Suprapubic skin (tissue), 4 donors: ENCODE measurements at regions not wholly inside any gene's neighbourhood (a gene's known extent, or its start where the extent isn't known, plus 50 kb on each side); places are given as distances from the start of the nearest gene placed in this dataset.

Source experiments
- DNase-seq, 2 donors: peaks; one replicate each; pipeline ENCODE4 v3.0.0-alpha.2; 2019; ENCODE audit warnings: low spot score in 2 of 2
- H3K27ac ChIP-seq: fragments of 200-600 bp; sonication (generic); one replicate; pipeline ENCODE4 v1.5.1; 2019
- H3K27me3 ChIP-seq: fragments of 200-600 bp; sonication (generic); one replicate; pipeline ENCODE4 v1.5.1; 2019
- H3K36me3 ChIP-seq: fragments of 200-600 bp; sonication (generic); one replicate; pipeline ENCODE4 v1.5.1; 2019
- H3K4me1 ChIP-seq: fragments of 200-600 bp; sonication (generic); one replicate; pipeline ENCODE4 v1.5.1; 2019
- H3K4me3 ChIP-seq: fragments of 200-600 bp; sonication (generic); one replicate; pipeline ENCODE4 v1.5.1; 2019; ENCODE audit warnings: mild to moderate bottlenecking
- H3K9me3 ChIP-seq: fragments of 200-600 bp; sonication (generic); one replicate; pipeline ENCODE4 v1.5.1; 2019
- EP300 ChIP-seq: sonication (generic); formaldehyde crosslinking; IDR thresholded peaks from one replicate; pipeline ENCODE4 v1.6.1; 2017; ENCODE audit warnings: antibody characterized with exemption
- POLR2A ChIP-seq, 2 donors: fragments of 450-650 bp; IDR thresholded peaks; one replicate each; pipeline ENCODE4 v1.6.1; 2017; ENCODE audit warnings: antibody characterized with exemption in 2 of 2, mild to moderate bottlenecking in 2 of 2, moderate library complexity in 2 of 2
- POLR2AphosphoS5 ChIP-seq, 3 donors: sonication (generic); formaldehyde crosslinking; IDR thresholded peaks; one replicate each; pipeline ENCODE4 v1.6.1; 2017; ENCODE audit warnings: antibody characterized with exemption in 3 of 3
- WGBS: methylation state at CpG from one replicate; pipeline ENCODE4 v1.1.5; 2018; 5-methylcytosine and 5-hydroxymethylcytosine counted together
- TF ChIP-seq, protein P1 (sequence below), 2 donors: fragments of 200-600 bp in 1 of 2; fragments of 450-650 bp in 1 of 2; sonication (generic) in 1 of 2; IDR thresholded peaks; one replicate each; pipeline ENCODE4 v1.5.1; 2016 to 2019; ENCODE audit warnings: antibody characterized with exemption in 2 of 2, mild to moderate bottlenecking in 1 of 2, moderate library complexity in 1 of 2

DNA sequence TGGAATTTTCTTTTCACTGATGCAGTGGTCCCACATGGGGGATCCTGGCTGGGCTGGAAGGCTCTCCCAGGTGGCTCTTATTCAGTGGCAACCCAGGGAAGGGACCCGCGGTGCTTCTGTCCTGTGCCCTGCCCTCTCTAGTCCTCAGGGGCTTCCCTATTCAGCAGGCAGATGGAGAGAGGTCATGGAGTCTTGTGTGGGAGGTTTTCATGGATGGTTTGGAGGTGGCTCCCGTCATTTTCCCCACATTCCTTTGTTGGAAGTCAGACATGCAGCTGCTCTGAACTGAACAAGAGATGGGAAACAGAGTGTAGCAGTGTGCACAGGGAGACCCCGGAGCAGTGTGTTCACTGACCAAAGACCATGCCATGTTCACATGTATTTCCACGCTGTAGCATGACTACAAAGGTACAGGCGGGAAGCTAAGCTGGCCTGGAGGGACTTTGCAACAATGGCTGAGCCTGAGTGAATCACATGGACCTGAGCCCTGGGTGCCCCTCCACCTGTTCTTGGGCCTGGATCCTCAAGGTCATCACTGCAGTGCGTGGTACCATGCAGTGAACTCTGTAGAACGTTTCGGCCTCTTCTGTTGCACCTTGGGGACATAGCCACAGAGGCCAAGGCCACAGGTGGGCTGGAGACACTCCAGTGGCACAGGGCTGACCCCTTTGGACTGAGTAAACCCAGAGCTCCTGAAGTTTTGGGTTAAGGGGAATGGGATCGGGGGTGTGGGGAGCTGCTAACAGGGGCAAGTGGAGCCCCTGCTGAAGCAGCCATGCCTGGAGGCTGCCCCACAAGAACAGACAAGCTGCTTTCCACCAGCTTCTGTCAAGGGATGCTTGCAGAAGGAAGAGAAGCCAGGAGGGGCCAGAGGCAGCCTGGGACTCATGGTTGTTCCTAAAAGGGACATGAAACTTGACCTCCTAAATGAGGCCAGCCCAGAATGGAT lies 123.0 kb downstream of the ASB7 start:
- no peaks in the 10 kb centered on the region for H3K9me3 ChIP-seq
- no peak overlapping the region for H3K4me3 ChIP-seq
- H3K27ac ChIP-seq = no peak overlapping the region
- H3K27me3 ChIP-seq = peaks cover 4% of the 10 kb centered on the region
- TF ChIP-seq POLR2AphosphoS5 (IDR thresholded peaks at IDR 0.05) = no peak
- no peak for TF ChIP-seq EP300
- H3K4me1 ChIP-seq = peaks cover 27% of the 10 kb centered on the region
- 71% methylated on average over 5 of the region's 10 CpGs for WGBS
- peak in 1 of 2 donors; percentile 48 for DNase-seq
- H3K36me3 ChIP-seq = no peaks in the 10 kb centered on the region

DNA sequence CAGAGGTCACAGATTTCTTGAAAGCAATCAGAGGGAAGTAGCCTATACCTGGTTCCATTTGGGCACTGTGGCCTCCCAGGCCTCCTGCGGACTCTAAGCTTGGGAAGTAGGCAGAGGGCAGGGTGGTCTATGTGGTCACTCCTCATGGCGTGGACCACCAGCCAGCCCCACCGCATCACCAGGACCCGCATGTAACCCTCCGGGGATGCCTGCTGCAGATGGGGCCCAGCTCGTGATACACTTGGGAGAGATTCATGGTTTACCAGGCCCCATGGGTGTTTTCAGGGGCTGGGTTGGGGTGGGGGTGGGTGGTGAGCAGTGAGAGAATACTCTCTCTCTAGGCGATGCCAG lies 123.7 kb downstream of the ASB7 start:
- no peak for TF ChIP-seq EP300
- TF ChIP-seq, protein P1, sequence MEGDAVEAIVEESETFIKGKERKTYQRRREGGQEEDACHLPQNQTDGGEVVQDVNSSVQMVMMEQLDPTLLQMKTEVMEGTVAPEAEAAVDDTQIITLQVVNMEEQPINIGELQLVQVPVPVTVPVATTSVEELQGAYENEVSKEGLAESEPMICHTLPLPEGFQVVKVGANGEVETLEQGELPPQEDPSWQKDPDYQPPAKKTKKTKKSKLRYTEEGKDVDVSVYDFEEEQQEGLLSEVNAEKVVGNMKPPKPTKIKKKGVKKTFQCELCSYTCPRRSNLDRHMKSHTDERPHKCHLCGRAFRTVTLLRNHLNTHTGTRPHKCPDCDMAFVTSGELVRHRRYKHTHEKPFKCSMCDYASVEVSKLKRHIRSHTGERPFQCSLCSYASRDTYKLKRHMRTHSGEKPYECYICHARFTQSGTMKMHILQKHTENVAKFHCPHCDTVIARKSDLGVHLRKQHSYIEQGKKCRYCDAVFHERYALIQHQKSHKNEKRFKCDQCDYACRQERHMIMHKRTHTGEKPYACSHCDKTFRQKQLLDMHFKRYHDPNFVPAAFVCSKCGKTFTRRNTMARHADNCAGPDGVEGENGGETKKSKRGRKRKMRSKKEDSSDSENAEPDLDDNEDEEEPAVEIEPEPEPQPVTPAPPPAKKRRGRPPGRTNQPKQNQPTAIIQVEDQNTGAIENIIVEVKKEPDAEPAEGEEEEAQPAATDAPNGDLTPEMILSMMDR (IDR thresholded peaks at IDR 0.05) = no peak
- DNase-seq = no peak
- 95% methylated on average over 4 of the region's 7 CpGs for WGBS
- Histone ChIP-seq H3K27me3 (no peaks in the 10 kb centered on the region), H3K4me1 (peaks cover 20% of the 10 kb centered on the region), H3K27ac (no peak overlapping the region), H3K36me3 (no peaks in the 10 kb centered on the region), H3K9me3 (no peaks in the 10 kb centered on the region), H3K4me3 (no peak overlapping the region)

DNA sequence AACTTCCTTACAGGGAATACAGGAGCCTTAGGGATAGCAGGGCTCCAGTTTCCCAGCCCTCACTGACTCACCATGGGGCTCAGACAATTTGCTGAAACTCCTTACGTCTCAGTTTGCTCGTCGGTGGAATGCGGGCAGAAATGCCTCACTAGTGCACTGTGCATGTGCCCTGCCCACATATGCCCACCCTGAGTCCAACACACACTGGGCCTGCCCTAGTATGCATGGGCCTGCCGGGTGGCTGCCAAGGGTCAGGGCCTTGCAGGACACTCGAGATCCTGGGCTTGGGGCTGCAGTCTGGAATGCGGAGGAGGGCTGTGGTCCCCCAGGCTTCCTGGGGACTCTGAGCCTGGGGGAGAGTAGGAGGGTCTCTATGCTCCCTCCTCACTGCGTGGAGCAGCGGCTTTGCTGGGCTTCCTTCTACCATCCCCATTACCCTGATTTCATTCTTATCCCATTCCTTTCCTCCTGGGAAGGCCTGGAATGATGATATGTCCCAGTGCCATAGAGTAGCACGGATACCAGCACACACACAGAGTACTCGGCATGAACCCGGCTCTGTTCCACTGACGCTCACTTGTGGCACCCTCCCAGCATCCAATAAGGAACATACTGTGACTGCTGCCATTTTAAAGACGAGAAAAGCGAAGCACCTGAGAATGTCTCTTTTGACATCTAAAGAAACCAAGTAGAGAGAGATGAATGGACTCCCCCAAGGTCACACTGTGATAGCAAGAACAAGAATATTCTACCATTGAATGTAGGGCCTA lies 124.2 kb downstream of the ASB7 start:
- no peaks in the 10 kb centered on the region for H3K36me3 ChIP-seq
- no peak overlapping the region for H3K4me3 ChIP-seq
- WGBS = 99% methylated on average over 8 of the region's 15 CpGs
- peak in 1 of 2 donors; percentile 46 for DNase-seq
- H3K4me1 ChIP-seq = peaks cover 15% of the 10 kb centered on the region
- no peaks in the 10 kb centered on the region for H3K27me3 ChIP-seq
- TF ChIP-seq, protein P1 (IDR thresholded peaks at IDR 0.05) = no peak
- no peak for TF ChIP-seq POLR2AphosphoS5 (IDR thresholded peaks at IDR 0.05)
- TF ChIP-seq EP300 = no peak
- TF ChIP-seq POLR2A (IDR thresholded peaks at IDR 0.05) = no peak
- H3K9me3 ChIP-seq = no peaks in the 10 kb centered on the region
- H3K27ac ChIP-seq = no peak overlapping the region

DNA sequence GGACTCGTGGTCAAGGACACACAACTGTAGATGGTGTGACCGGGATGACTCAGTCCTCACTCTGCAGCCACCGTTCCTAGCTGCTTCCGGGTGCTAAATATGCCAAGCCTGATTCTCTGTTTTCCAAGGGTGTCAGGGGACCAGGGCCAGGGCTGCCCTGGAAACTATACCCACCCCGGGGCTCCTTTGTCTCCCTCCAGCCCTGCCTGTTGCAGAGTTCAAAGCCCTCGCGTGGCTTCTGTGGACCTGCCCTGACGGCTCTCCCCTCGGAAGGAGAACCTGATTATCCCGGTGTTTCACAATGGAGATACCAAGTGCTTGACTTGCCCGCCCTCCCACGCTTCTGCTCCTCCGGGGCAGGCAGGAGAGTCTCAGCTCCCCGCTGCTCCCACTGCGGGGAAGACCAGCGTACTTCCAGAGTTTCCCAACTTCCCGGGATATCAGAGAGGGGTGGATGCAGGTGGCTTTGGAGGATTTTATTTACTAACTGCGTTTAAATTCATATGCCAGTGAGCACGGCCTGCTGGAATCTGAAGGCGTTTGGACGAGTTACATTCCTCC lies 125.0 kb downstream of the ASB7 start:
- Histone ChIP-seq H3K4me1 (peaks cover 10% of the 10 kb centered on the region), H3K4me3 (no peak overlapping the region), H3K36me3 (no peaks in the 10 kb centered on the region), H3K27me3 (no peaks in the 10 kb centered on the region), H3K9me3 (no peaks in the 10 kb centered on the region), H3K27ac (no peak overlapping the region)
- WGBS = 83% methylated on average over 17 of the region's 21 CpGs
- TF ChIP-seq POLR2A (IDR thresholded peaks at IDR 0.05) = no peak
- TF ChIP-seq, protein P1 (IDR thresholded peaks at IDR 0.05) = no peak
- no peak for TF ChIP-seq EP300
- TF ChIP-seq POLR2AphosphoS5 (IDR thresholded peaks at IDR 0.05) = no peak
- no peak for DNase-seq

DNA sequence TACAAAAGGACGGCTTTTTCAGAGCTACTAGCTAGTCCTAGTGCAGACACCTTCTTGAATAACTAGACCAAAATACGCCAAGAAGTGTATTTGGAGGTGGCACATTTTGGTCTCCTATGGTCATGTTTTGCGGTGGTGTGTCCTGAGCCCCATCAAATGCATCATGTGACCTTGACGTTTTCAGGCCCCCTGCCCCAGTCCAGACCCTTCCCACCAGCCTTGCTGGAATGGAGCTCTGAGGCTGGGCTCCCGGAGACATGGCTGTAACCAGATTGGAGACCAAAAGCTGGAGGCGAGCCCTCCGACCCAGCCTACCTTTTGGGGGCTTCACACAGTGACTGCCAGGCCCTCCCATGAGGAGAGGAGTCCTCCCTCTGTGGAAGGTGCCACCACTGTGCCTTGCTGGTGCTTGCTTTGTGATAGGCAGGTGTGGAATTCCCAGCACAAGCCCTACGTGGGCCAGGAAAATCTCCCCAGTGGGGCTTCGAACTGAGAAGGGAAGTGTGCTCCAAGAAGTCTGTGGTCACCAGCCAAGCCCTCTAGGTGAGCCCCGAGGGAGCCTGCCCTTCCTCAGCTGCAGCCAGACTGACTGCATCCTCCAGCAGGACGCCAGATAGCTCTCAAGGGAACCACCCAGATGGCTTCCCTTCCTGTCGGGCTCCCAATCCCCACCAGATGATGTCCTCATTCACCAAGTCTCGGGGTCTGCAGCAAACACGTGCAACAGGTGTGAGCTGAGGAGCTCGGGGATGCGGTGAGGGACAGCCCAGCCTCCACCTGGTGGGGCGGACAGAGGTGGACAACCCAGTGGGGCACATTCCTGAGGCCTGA lies 126.2 kb downstream of the ASB7 start:
- H3K27me3 ChIP-seq = no peaks in the 10 kb centered on the region
- peaks cover 13% of the 10 kb centered on the region for H3K4me1 ChIP-seq
- H3K27ac ChIP-seq = no peak overlapping the region
- WGBS = 82% methylated on average over 12 of the region's 17 CpGs
- TF ChIP-seq POLR2A (IDR thresholded peaks at IDR 0.05) (no peak), EP300 (no peak)
- TF ChIP-seq, protein P1 (IDR thresholded peaks at IDR 0.05) = no peak
- H3K36me3 ChIP-seq = no peaks in the 10 kb centered on the region
- no peak for DNase-seq
- H3K9me3 ChIP-seq = no peaks in the 10 kb centered on the region
- H3K4me3 ChIP-seq = no peak overlapping the region
